ENCODE measurements at regions not wholly inside any gene's neighbourhood (a gene's known extent, or its start where the extent isn't known, plus 50 kb on each side); places are given as distances from the start of the nearest gene placed in this dataset.

- DNase-seq = no peak
Measured at GRCh38 chr10:6667679-6668270, 87.7 kb upstream of the PRKCQ start.

GRCh38 chr10:6667150-6667549 is 87.1 kb upstream of the PRKCQ start:
- DNase-seq = no peak

GRCh38 chr10:6665847-6666246 is 85.8 kb upstream of the PRKCQ start:
- no peak for DNase-seq

GRCh38 chr10:6660460-6660859 is 80.4 kb upstream of the PRKCQ start:
- DNase-seq = no peak

- no peak for DNase-seq
Measured at GRCh38 chr10:6659451-6659850, 79.4 kb upstream of the PRKCQ start.

- no peak for DNase-seq
Measured at GRCh38 chr10:6657669-6658068, 77.6 kb upstream of the PRKCQ start.

- DNase-seq = no peak
Measured at GRCh38 chr10:6657196-6657595, 77.1 kb upstream of the PRKCQ start.

- no peak for DNase-seq
Measured at GRCh38 chr10:6654571-6654970, 74.5 kb upstream of the PRKCQ start.

GRCh38 chr10:6650586-6650985 is 70.5 kb upstream of the PRKCQ start:
- no peak for DNase-seq

GRCh38 chr10:6649903-6650302 is 69.8 kb upstream of the PRKCQ start:
- no peak for DNase-seq

GRCh38 chr10:6648894-6649720 is 69.0 kb upstream of the PRKCQ start:
- no peak for DNase-seq

GRCh38 chr10:6647811-6648526 is 67.9 kb upstream of the PRKCQ start:
- DNase-seq = no peak

- no peak for DNase-seq
Measured at GRCh38 chr10:6643962-6644361, 63.9 kb upstream of the PRKCQ start.

- no peak for DNase-seq
Measured at GRCh38 chr10:6642876-6643275, 62.8 kb upstream of the PRKCQ start.

- no peak for DNase-seq
Measured at GRCh38 chr10:6640433-6641040, 60.5 kb upstream of the PRKCQ start.

- DNase-seq = no peak
Measured at GRCh38 chr10:6637053-6637452, 57.0 kb upstream of the PRKCQ start.

GRCh38 chr10:6635784-6636183 is 55.7 kb upstream of the PRKCQ start:
- no peak for DNase-seq

All from T1000 (cell line).